Smooth muscle cell (in vitro differentiated cells): ENCODE measurements at regions not wholly inside any gene's neighbourhood (a gene's known extent, or its start where the extent isn't known, plus 50 kb on each side); places are given as distances from the start of the nearest gene placed in this dataset.

Experiments used
- DNase-seq: peaks from one replicate; lab custom pipeline; 2025; ENCODE audit not compliant: unreplicated experiment; lab: John Stamatoyannopoulos, UW
- H2AFZ ChIP-seq: fragments of 200-600 bp; sonication (generic); 2 replicates; pipeline ENCODE4 v1.6.0; 2016; ENCODE audit warnings: antibody characterized with exemption, low read depth, mild to moderate bottlenecking
- H3F3A ChIP-seq: fragments of 200-600 bp; sonication (generic); 2 replicates; pipeline ENCODE4 v1.6.0; 2017; ENCODE audit warnings: antibody characterized with exemption, low read depth
- H3K27ac ChIP-seq: fragments of 200-600 bp; sonication (generic); 2 replicates; pipeline ENCODE4 v1.5.1; 2016; ENCODE audit warnings: low read depth, mild to moderate bottlenecking
- H3K27me3 ChIP-seq: fragments of 200-600 bp; sonication (generic); 2 replicates; pipeline ENCODE4 v1.6.1; 2016; ENCODE audit warnings: low read depth, mild to moderate bottlenecking
- H3K36me3 ChIP-seq: fragments of 200-600 bp; sonication (generic); 2 replicates; pipeline ENCODE4 v1.5.1; 2016; ENCODE audit warnings: low read depth
- H3K4me1 ChIP-seq: fragments of 200-600 bp; sonication (generic); 2 replicates; pipeline ENCODE4 v1.5.1; 2016; ENCODE audit warnings: low read depth
- H3K4me2 ChIP-seq: fragments of 200-600 bp; sonication (generic); 2 replicates; pipeline ENCODE4 v1.6.0; 2016; ENCODE audit warnings: mild to moderate bottlenecking
- H3K4me3 ChIP-seq: fragments of 200-600 bp; sonication (generic); 2 replicates; pipeline ENCODE4 v1.5.1; 2016; ENCODE audit warnings: mild to moderate bottlenecking
- H3K79me2 ChIP-seq: fragments of 200-600 bp; sonication (generic); 2 replicates; pipeline ENCODE4 v1.6.0; 2016; ENCODE audit warnings: low read depth, mild to moderate bottlenecking
- H3K9ac ChIP-seq: fragments of 200-600 bp; sonication (generic); 2 replicates; pipeline ENCODE4 v1.6.0; 2016; ENCODE audit warnings: low read depth
- H3K9me3 ChIP-seq: fragments of 200-600 bp; sonication (generic); replicated peaks from 2 replicates; pipeline ENCODE4 v1.5.1; 2016; ENCODE audit warnings: low read depth
- H4K20me1 ChIP-seq: fragments of 200-600 bp; sonication (generic); 2 replicates; pipeline ENCODE4 v1.6.0; 2016; ENCODE audit warnings: low read depth
- WGBS: methylation state at CpG from one replicate; pipeline ENCODE4 v1.1.7; 2016; ENCODE audit warnings: low lambda C conversion rate; 5-methylcytosine and 5-hydroxymethylcytosine counted together
- TF ChIP-seq, protein P1 (sequence below): fragments of 200-600 bp; sonication (generic); IDR thresholded peaks from 2 replicates; pipeline ENCODE4 v1.5.1; 2017; ENCODE audit warnings: borderline replicate concordance, mild to moderate bottlenecking, antibody characterized with exemption; ENCODE audit not compliant: insufficient read depth, poor library complexity, severe bottlenecking

GRCh38 chr1:66446261-66447001, 87.5 kb upstream of the SGIP1 start:
- no peak for DNase-seq
- TF ChIP-seq, protein P1, sequence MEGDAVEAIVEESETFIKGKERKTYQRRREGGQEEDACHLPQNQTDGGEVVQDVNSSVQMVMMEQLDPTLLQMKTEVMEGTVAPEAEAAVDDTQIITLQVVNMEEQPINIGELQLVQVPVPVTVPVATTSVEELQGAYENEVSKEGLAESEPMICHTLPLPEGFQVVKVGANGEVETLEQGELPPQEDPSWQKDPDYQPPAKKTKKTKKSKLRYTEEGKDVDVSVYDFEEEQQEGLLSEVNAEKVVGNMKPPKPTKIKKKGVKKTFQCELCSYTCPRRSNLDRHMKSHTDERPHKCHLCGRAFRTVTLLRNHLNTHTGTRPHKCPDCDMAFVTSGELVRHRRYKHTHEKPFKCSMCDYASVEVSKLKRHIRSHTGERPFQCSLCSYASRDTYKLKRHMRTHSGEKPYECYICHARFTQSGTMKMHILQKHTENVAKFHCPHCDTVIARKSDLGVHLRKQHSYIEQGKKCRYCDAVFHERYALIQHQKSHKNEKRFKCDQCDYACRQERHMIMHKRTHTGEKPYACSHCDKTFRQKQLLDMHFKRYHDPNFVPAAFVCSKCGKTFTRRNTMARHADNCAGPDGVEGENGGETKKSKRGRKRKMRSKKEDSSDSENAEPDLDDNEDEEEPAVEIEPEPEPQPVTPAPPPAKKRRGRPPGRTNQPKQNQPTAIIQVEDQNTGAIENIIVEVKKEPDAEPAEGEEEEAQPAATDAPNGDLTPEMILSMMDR: peak; percentile 84
- H3K27ac ChIP-seq: no peak overlapping the region
- no peaks in the 10 kb centered on the region for H3K36me3 ChIP-seq
- no peak overlapping the region for H3K4me3 ChIP-seq
- H3K4me2 ChIP-seq: no peak overlapping the region
- no peaks in the 10 kb centered on the region for H3K9me3 ChIP-seq
- H3K9ac ChIP-seq: no peak overlapping the region
- no peaks in the 10 kb centered on the region for H3K4me1 ChIP-seq
- no peaks in the 10 kb centered on the region for H4K20me1 ChIP-seq
- no peaks in the 10 kb centered on the region for H3K27me3 ChIP-seq
- peak overlapping the region; percentile 58 for H2AFZ ChIP-seq
- H3F3A ChIP-seq: no peaks in the 10 kb centered on the region
- 15% methylated on average over 8 of the region's 8 CpGs for WGBS
- H3K79me2 ChIP-seq: no peaks in the 10 kb centered on the region

DNA sequence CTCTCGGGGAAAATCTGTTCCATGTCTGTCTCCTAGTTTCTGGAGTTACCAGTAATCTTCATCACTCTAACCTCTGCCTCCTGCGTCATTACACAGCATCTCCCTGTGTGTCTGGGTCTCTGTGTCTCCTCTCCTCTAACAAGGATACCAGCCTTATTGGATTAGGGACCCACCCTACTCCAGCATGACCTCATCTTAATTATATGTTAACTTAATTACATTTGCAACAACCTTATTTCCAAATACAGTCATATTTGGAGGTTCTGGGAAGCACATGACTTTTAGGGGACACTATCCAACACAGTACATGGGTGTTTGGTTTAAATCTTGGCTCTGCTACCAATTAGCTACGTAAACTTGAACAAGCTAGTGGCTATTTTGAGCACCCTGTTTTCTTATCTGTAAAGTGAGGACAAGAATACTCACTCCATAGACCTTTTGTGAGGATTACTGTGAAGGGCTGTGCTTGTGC, 83.9 kb upstream of the SGIP1 start:
- Histone ChIP-seq H3K36me3 (no peaks in the 10 kb centered on the region), H3K9ac (no peak overlapping the region), H3F3A (no peaks in the 10 kb centered on the region), H3K9me3 (no peaks in the 10 kb centered on the region), H2AFZ (peak overlapping the region; percentile 60), H3K27ac (no peak overlapping the region), H3K79me2 (no peaks in the 10 kb centered on the region), H3K4me1 (no peaks in the 10 kb centered on the region), H3K4me3 (no peak overlapping the region), H3K27me3 (no peaks in the 10 kb centered on the region), H4K20me1 (no peaks in the 10 kb centered on the region), H3K4me2 (no peak overlapping the region)
- TF ChIP-seq, protein P1: no peak
- DNase-seq: no peak
- WGBS: 14% methylated on average over 3 of the region's 3 CpGs

DNA sequence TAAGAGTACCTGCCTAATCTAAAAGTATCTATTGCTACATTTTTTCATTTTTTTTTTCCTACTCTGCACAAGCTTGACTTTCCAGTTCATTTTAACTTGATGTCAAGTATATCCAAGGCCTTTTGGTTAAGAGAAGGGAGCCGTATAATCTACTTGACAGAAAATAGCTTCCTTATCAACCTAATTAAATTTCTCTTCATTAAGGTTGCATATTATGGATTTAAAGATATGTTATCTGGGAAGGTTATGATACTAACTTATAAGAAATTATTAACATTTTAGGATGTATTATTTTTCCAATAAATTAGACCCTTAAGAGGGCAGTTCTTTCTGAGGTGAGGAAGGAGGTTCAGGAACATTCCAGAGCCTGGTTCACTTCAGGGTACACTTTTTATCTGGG, 83.1 kb upstream of the SGIP1 start:
- H3K36me3 ChIP-seq: no peaks in the 10 kb centered on the region
- H3K27me3 ChIP-seq: no peaks in the 10 kb centered on the region
- H3K9ac ChIP-seq: no peak overlapping the region
- H3F3A ChIP-seq: no peaks in the 10 kb centered on the region
- WGBS: 92% methylated on average over 1 of the region's 1 CpG
- H3K4me2 ChIP-seq: no peak overlapping the region
- H3K4me3 ChIP-seq: no peak overlapping the region
- H2AFZ ChIP-seq: no peak overlapping the region
- no peak overlapping the region for H3K27ac ChIP-seq
- TF ChIP-seq, protein P1: no peak
- H4K20me1 ChIP-seq: no peaks in the 10 kb centered on the region
- no peaks in the 10 kb centered on the region for H3K4me1 ChIP-seq
- no peak for DNase-seq
- no peaks in the 10 kb centered on the region for H3K9me3 ChIP-seq
- H3K79me2 ChIP-seq: no peaks in the 10 kb centered on the region

- no peaks in the 10 kb centered on the region for H3K9me3 ChIP-seq
- H3K79me2 ChIP-seq: no peaks in the 10 kb centered on the region
- no peak overlapping the region for H3K27ac ChIP-seq
- H3K27me3 ChIP-seq: no peaks in the 10 kb centered on the region
- TF ChIP-seq, protein P1: no peak
- H3K9ac ChIP-seq: no peak overlapping the region
- no peaks in the 10 kb centered on the region for H3K4me1 ChIP-seq
- H3K4me3 ChIP-seq: no peak overlapping the region
- no peaks in the 10 kb centered on the region for H3F3A ChIP-seq
- no peaks in the 10 kb centered on the region for H3K36me3 ChIP-seq
- H2AFZ ChIP-seq: no peak overlapping the region
- no peaks in the 10 kb centered on the region for H4K20me1 ChIP-seq
- no peak overlapping the region for H3K4me2 ChIP-seq
- WGBS: 94% methylated on average over 1 of the region's 1 CpG
- DNase-seq: no peak
These were observed 81.8 kb upstream of the SGIP1 start for GRCh38 chr1:66452162-66452561.
